Lower leg skin (tissue), 4 donors: ENCODE measurements at regions not wholly inside any gene's neighbourhood (a gene's known extent, or its start where the extent isn't known, plus 50 kb on each side); places are given as distances from the start of the nearest gene placed in this dataset.

Experiments
- DNase-seq, 2 donors: peaks; one replicate each; pipeline ENCODE4 v3.0.0-alpha.2; 2019; ENCODE audit warnings: low spot score in 2 of 2
- H3K4me3 ChIP-seq: fragments of 200-600 bp; sonication (generic); 2 replicates; pipeline ENCODE4 v1.5.1; 2017; ENCODE audit warnings: mild to moderate bottlenecking, low read depth; ENCODE audit not compliant: poor library complexity, severe bottlenecking
- CTCF ChIP-seq, 3 donors: fragments of 450-650 bp; IDR thresholded peaks; one replicate each; pipeline ENCODE4 v1.5.1; 2016; ENCODE audit warnings: antibody characterized with exemption in 3 of 3, mild to moderate bottlenecking in 3 of 3, moderate library complexity in 2 of 3
- POLR2A ChIP-seq, 2 donors: fragments of 450-650 bp; IDR thresholded peaks; one replicate each; pipeline ENCODE4 v1.6.1; 2016 to 2017; ENCODE audit warnings: antibody characterized with exemption in 2 of 2, mild to moderate bottlenecking in 1 of 2, moderate library complexity in 1 of 2
- WGBS, 2 donors: methylation state at CpG; one replicate each; pipeline ENCODE4 v1.1.5; 2018; 5-methylcytosine and 5-hydroxymethylcytosine counted together
- intact Hi-C: fragments of 100-400 bp; cut with DNase I; formaldehyde crosslinking; loops from one replicate; pipeline ENCODE4 v1.15.0; 2023; ENCODE audit warnings: low total_unique reads

- WGBS, 2 donors = 79 to 83% methylated on average over 7 of the region's 7 CpGs
Observed at GRCh38 chr10:65017523-65017922, 1496.3 kb downstream of the REEP3 start.

GRCh38 chr10:65024886-65025285, 1503.7 kb downstream of the REEP3 start:
- DNase-seq = no peak
- H3K4me3 ChIP-seq = no peak overlapping the region
- no peak for TF ChIP-seq CTCF (IDR thresholded peaks at IDR 0.05)
- TF ChIP-seq POLR2A (IDR thresholded peaks at IDR 0.05) = no peak
- intact Hi-C loops = no loop called here

More at GRCh38 chr10:65017523-65017922, 1496.3 kb downstream of the REEP3 start:
- H3K4me3 ChIP-seq = no peak overlapping the region
- no peak for TF ChIP-seq POLR2A (IDR thresholded peaks at IDR 0.05)
- TF ChIP-seq CTCF (IDR thresholded peaks at IDR 0.05) = no peak
- intact Hi-C loops = no loop called here
- no peak for DNase-seq

GRCh38 chr10:65030263-65030662, 1509.1 kb downstream of the REEP3 start:
- DNase-seq = no peak

GRCh38 chr10:65032867-65033769, 1511.9 kb downstream of the REEP3 start:
- DNase-seq = no peak
- TF ChIP-seq CTCF (IDR thresholded peaks at IDR 0.05) (no peak), POLR2A (IDR thresholded peaks at IDR 0.05) (no peak)
- 29 to 38% methylated on average over 4 of the region's 4 CpGs for WGBS, 2 donors
- intact Hi-C loops = no loop called here
- no peak overlapping the region for H3K4me3 ChIP-seq

More at GRCh38 chr10:65030263-65030662, 1509.1 kb downstream of the REEP3 start:
- no peak for TF ChIP-seq POLR2A (IDR thresholded peaks at IDR 0.05)
- no peak for TF ChIP-seq CTCF (IDR thresholded peaks at IDR 0.05)
- intact Hi-C loops = no loop called here
- H3K4me3 ChIP-seq = no peak overlapping the region

- intact Hi-C loops = no loop called here
- TF ChIP-seq CTCF (IDR thresholded peaks at IDR 0.05) (no peak), POLR2A (IDR thresholded peaks at IDR 0.05) (no peak)
- no peak for DNase-seq
- no peak overlapping the region for H3K4me3 ChIP-seq
- 52 to 73% methylated on average over 4 of the region's 4 CpGs for WGBS, 2 donors
Observed at GRCh38 chr10:65033957-65034356, 1512.8 kb downstream of the REEP3 start.

- TF ChIP-seq CTCF (IDR thresholded peaks at IDR 0.05) = no peak
- intact Hi-C loops = no loop called here
- DNase-seq = no peak
- H3K4me3 ChIP-seq = no peak overlapping the region
Observed at GRCh38 chr10:65040796-65041195, 1519.6 kb downstream of the REEP3 start.
